GM06990 (cell line): ENCODE measurements at regions not wholly inside any gene's neighbourhood (a gene's known extent, or its start where the extent isn't known, plus 50 kb on each side); places are given as distances from the start of the nearest gene placed in this dataset.

ENCODE experiments used
- DNase-seq: peaks from one replicate; pipeline ENCODE4 v3.0.0-alpha.2; 2011; ENCODE audit not compliant: insufficient read length; ENCODE audit errors: extremely low read depth
- H3K27me3 ChIP-seq: replicated peaks from 2 replicates; pipeline ENCODE4 v1.6.0; 2011; ENCODE audit warnings: low read length; ENCODE audit not compliant: control insufficient read depth, insufficient read depth
- H3K36me3 ChIP-seq: 2 replicates; pipeline ENCODE4 v1.5.1; 2011; ENCODE audit warnings: low read length; ENCODE audit not compliant: control insufficient read depth, insufficient read depth
- H3K4me3 ChIP-seq: replicated peaks from 2 replicates; pipeline ENCODE4 v1.5.1; 2011; ENCODE audit warnings: low read depth, mild to moderate bottlenecking, control low read depth, low read length
- TF ChIP-seq, protein P1 (sequence below): IDR thresholded peaks from 2 replicates; pipeline ENCODE4 v1.5.1; 2011; ENCODE audit warnings: low read length, control low read depth, mild to moderate bottlenecking, inconsistent platforms; ENCODE audit not compliant: insufficient read depth, poor library complexity, severe bottlenecking

DNA sequence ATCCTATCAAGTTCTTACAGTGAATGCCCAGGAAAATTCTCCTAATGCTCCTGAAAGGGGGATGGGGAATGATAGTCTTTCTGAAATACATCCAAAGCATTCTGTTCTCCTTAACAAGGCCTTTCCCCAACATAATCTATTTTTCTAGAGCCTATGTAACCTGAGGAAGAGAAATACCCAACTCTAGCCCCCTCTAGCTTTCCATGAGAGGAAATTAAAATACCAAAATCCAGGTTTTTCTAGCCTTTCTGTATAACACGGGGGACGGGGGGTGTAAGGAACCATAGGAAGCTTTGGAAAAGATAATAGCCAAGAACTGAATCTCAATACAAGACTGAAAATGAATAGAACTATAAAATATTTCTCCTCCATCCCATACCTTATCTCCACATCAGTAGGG is 815.9 kb downstream of the SLITRK6 start:
- DNase-seq: no peak
- TF ChIP-seq, protein P1, sequence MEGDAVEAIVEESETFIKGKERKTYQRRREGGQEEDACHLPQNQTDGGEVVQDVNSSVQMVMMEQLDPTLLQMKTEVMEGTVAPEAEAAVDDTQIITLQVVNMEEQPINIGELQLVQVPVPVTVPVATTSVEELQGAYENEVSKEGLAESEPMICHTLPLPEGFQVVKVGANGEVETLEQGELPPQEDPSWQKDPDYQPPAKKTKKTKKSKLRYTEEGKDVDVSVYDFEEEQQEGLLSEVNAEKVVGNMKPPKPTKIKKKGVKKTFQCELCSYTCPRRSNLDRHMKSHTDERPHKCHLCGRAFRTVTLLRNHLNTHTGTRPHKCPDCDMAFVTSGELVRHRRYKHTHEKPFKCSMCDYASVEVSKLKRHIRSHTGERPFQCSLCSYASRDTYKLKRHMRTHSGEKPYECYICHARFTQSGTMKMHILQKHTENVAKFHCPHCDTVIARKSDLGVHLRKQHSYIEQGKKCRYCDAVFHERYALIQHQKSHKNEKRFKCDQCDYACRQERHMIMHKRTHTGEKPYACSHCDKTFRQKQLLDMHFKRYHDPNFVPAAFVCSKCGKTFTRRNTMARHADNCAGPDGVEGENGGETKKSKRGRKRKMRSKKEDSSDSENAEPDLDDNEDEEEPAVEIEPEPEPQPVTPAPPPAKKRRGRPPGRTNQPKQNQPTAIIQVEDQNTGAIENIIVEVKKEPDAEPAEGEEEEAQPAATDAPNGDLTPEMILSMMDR: no peak
- H3K27me3 ChIP-seq: no peaks in the 10 kb centered on the region
- H3K36me3 ChIP-seq: no peaks in the 10 kb centered on the region
- no peak overlapping the region for H3K4me3 ChIP-seq

GRCh38 chr13:84980571-84980970 is 818.6 kb downstream of the SLITRK6 start:
- TF ChIP-seq, protein P1: no peak
- no peak for DNase-seq
- H3K27me3 ChIP-seq: no peaks in the 10 kb centered on the region

DNA sequence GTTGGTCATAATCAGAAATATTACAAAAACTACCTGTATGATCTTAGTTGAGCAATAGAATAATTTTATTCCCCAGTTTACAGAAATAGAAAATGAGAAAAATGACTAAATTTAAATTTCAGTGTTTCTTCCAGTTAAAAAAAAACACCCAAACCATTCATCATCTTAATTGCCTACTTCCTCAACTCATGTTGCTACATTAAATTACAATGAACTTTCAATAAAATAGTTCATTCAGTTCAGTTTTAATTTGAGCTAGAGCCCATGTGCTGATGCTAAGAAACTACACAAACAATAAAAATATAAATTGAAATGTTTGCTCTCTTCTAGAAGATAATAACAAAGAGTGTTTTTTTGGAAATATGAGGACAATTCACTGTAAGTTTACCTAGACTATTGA is 820.4 kb downstream of the SLITRK6 start:
- H3K36me3 ChIP-seq: no peaks in the 10 kb centered on the region
- TF ChIP-seq, protein P1: no peak
- no peak overlapping the region for H3K4me3 ChIP-seq
- no peak for DNase-seq
- H3K27me3 ChIP-seq: no peaks in the 10 kb centered on the region

More at GRCh38 chr13:84980571-84980970, 818.6 kb downstream of the SLITRK6 start:
- H3K36me3 ChIP-seq: no peaks in the 10 kb centered on the region
- no peak overlapping the region for H3K4me3 ChIP-seq

DNA sequence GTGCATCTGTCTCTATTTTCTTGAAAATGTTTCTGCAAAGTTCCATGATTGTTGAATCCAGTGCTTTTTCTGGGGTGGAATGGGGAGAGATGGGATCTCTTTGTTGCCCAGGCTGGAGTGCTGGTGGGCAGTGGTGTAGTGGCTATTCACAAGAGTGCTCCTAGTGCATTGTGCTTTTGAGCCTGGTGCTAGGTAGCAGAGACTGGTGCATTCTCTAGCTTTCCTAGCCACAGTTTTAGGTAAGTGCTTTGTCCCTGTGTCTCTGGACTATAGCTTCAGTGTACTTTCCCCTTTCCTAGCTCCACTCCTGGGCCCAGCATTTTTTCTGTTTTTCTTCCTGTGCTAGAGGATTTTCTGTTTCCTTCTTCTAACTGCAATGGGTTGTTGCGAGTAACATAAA is 825.6 kb downstream of the SLITRK6 start:
- Histone ChIP-seq H3K27me3 (no peaks in the 10 kb centered on the region), H3K36me3 (no peaks in the 10 kb centered on the region)
- TF ChIP-seq, protein P1: no peak

GRCh38 chr13:84972907-84973306 is 826.3 kb downstream of the SLITRK6 start:
- H3K27me3 ChIP-seq: no peaks in the 10 kb centered on the region
- H3K36me3 ChIP-seq: no peaks in the 10 kb centered on the region
- TF ChIP-seq, protein P1: no peak
- no peak for DNase-seq
- H3K4me3 ChIP-seq: no peak overlapping the region

More for the DNA sequence above, 825.6 kb downstream of the SLITRK6 start:
- no peak overlapping the region for H3K4me3 ChIP-seq
- DNase-seq: no peak

GRCh38 chr13:84962849-84963248 is 836.4 kb downstream of the SLITRK6 start:
- Histone ChIP-seq H3K27me3 (no peaks in the 10 kb centered on the region), H3K4me3 (no peak overlapping the region), H3K36me3 (no peaks in the 10 kb centered on the region)
- TF ChIP-seq, protein P1: no peak
- DNase-seq: no peak
